Effector memory CD4-positive, alpha-beta T cell (primary cell): ENCODE measurements at regions not wholly inside any gene's neighbourhood (a gene's known extent, or its start where the extent isn't known, plus 50 kb on each side); places are given as distances from the start of the nearest gene placed in this dataset.

Source experiments
- DNase-seq, 3 donors: peaks; one replicate each; pipeline ENCODE4 v3.0.0-alpha.2; 2020
- H3K27ac ChIP-seq: 2 replicates; pipeline ENCODE4 v1.7.0; 2013; ENCODE audit warnings: mild to moderate bottlenecking, low read length, moderate library complexity; ENCODE audit not compliant: insufficient read depth, poor library complexity, severe bottlenecking
- H3K27me3 ChIP-seq: replicated peaks from 2 replicates; pipeline ENCODE4 v1.7.0; 2013; ENCODE audit warnings: mild to moderate bottlenecking, low read length; ENCODE audit not compliant: insufficient read depth, control insufficient read depth, poor library complexity, severe bottlenecking
- H3K36me3 ChIP-seq: 2 replicates; pipeline ENCODE4 v1.7.0; 2013; ENCODE audit warnings: mild to moderate bottlenecking, low read length, moderate library complexity; ENCODE audit not compliant: control insufficient read depth, insufficient read depth
- H3K4me1 ChIP-seq: 2 replicates; pipeline ENCODE4 v1.7.0; 2013; ENCODE audit warnings: low read length, mild to moderate bottlenecking; ENCODE audit not compliant: control insufficient read depth, insufficient read depth, poor library complexity, severe bottlenecking
- H3K4me3 ChIP-seq: 2 replicates; pipeline ENCODE4 v1.7.0; 2013; ENCODE audit warnings: low read length, low read depth, mild to moderate bottlenecking; ENCODE audit not compliant: insufficient read depth, poor library complexity, severe bottlenecking
- H3K9me3 ChIP-seq: 2 replicates; pipeline ENCODE4 v1.7.0; 2013; ENCODE audit warnings: mild to moderate bottlenecking, low read length, moderate library complexity; ENCODE audit not compliant: control insufficient read depth

GRCh38 chr14:30225176-30225575 is 297.5 kb upstream of the PRKD1 start:
- Histone ChIP-seq H3K4me1 (no peaks in the 10 kb centered on the region), H3K4me3 (no peak overlapping the region), H3K27me3 (no peaks in the 10 kb centered on the region), H3K36me3 (no peaks in the 10 kb centered on the region), H3K9me3 (no peaks in the 10 kb centered on the region), H3K27ac (no peak overlapping the region)
- no peak for DNase-seq

GRCh38 chr14:30227436-30227835 is 299.8 kb upstream of the PRKD1 start:
- no peaks in the 10 kb centered on the region for H3K4me1 ChIP-seq
- H3K27me3 ChIP-seq, result no peaks in the 10 kb centered on the region
- no peak overlapping the region for H3K4me3 ChIP-seq
- H3K36me3 ChIP-seq, result no peaks in the 10 kb centered on the region
- H3K27ac ChIP-seq, result no peak overlapping the region
- H3K9me3 ChIP-seq, result no peaks in the 10 kb centered on the region
- DNase-seq, result no peak

- Histone ChIP-seq H3K4me3 (no peak overlapping the region), H3K27ac (no peak overlapping the region)
- DNase-seq, result no peak
Measured at GRCh38 chr14:30227876-30228275, 300.2 kb upstream of the PRKD1 start.

GRCh38 chr14:30230719-30231118 is 303.1 kb upstream of the PRKD1 start:
- H3K27me3 ChIP-seq, result no peaks in the 10 kb centered on the region
- no peaks in the 10 kb centered on the region for H3K36me3 ChIP-seq
- no peaks in the 10 kb centered on the region for H3K9me3 ChIP-seq
- DNase-seq, result no peak
- no peak overlapping the region for H3K4me3 ChIP-seq
- H3K4me1 ChIP-seq, result no peaks in the 10 kb centered on the region
- H3K27ac ChIP-seq, result no peak overlapping the region

More at GRCh38 chr14:30227876-30228275, 300.2 kb upstream of the PRKD1 start:
- no peaks in the 10 kb centered on the region for H3K4me1 ChIP-seq
- H3K9me3 ChIP-seq, result no peaks in the 10 kb centered on the region
- no peaks in the 10 kb centered on the region for H3K36me3 ChIP-seq
- no peaks in the 10 kb centered on the region for H3K27me3 ChIP-seq

DNA sequence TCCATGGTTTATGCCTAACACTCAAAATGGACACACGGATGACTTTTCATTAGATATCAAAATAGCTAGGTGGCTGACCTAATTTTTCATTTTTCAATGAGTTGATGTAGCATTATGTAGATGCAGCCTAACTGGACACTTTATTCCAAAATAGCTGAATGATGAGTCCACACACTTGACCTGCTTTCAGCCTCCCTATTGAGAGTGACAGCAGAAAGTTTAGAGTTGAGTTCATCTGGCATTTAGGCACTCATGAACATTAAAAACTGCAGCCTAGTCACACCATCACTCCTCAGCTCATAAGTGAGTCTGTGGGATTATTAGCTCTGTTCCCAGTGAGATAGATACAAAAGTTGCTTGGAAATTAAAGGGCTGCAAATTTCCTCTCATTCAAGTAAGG is 307.3 kb upstream of the PRKD1 start:
- Histone ChIP-seq H3K4me3 (no peak overlapping the region), H3K4me1 (no peaks in the 10 kb centered on the region), H3K9me3 (no peaks in the 10 kb centered on the region), H3K27ac (no peak overlapping the region), H3K27me3 (no peaks in the 10 kb centered on the region), H3K36me3 (no peaks in the 10 kb centered on the region)
- no peak for DNase-seq

DNA sequence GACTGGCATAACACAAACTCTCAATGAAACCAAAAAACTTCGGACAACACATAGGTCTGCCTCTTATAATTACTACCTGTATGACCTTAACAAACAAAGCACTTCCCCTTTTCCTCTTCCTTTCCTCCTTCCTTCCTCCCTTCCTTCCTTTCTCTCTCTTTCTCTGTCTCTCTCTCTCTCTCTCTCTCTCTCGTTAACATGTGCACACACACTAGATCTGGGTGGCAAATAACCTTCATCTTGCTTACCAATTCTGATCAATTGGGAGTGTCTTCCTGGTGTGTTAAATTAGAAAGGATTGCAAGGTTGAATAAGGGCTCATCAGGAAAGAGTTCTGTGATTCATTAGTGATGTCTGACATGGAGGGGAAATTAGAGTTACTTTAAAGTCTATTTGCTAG is 307.8 kb upstream of the PRKD1 start:
- Histone ChIP-seq H3K27me3 (no peaks in the 10 kb centered on the region), H3K4me3 (no peak overlapping the region), H3K4me1 (no peaks in the 10 kb centered on the region), H3K27ac (no peak overlapping the region), H3K36me3 (no peaks in the 10 kb centered on the region), H3K9me3 (no peaks in the 10 kb centered on the region)
- DNase-seq, result no peak

GRCh38 chr14:30238936-30239335 is 311.3 kb upstream of the PRKD1 start:
- Histone ChIP-seq H3K36me3 (no peaks in the 10 kb centered on the region), H3K9me3 (no peaks in the 10 kb centered on the region)

DNA sequence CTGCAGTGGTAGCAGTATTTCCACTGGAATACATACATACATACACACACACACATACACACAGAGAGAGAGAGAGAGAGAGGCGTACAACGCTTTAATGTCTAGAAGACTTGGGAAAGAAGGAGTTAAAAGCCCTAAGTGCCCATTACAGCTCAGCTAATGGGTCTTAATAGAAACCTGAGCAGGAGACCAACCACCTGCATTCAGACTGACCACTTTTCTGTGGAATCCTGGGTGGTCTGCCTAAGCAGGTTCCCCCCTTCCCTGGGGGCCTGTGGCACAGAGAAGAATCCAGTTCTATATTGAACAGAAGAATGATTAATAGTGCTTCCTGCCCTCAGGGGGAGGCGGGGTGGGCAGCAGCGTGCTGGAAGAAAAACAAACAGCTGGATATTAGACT is 312.4 kb upstream of the PRKD1 start:
- no peak for DNase-seq
- no peak overlapping the region for H3K4me3 ChIP-seq
- no peaks in the 10 kb centered on the region for H3K36me3 ChIP-seq
- H3K27ac ChIP-seq, result no peak overlapping the region
- H3K4me1 ChIP-seq, result no peaks in the 10 kb centered on the region
- H3K9me3 ChIP-seq, result no peaks in the 10 kb centered on the region
- no peaks in the 10 kb centered on the region for H3K27me3 ChIP-seq

More at GRCh38 chr14:30238936-30239335, 311.3 kb upstream of the PRKD1 start:
- Histone ChIP-seq H3K27ac (no peak overlapping the region), H3K4me3 (no peak overlapping the region), H3K4me1 (no peaks in the 10 kb centered on the region), H3K27me3 (no peaks in the 10 kb centered on the region)
- DNase-seq, result no peak

DNA sequence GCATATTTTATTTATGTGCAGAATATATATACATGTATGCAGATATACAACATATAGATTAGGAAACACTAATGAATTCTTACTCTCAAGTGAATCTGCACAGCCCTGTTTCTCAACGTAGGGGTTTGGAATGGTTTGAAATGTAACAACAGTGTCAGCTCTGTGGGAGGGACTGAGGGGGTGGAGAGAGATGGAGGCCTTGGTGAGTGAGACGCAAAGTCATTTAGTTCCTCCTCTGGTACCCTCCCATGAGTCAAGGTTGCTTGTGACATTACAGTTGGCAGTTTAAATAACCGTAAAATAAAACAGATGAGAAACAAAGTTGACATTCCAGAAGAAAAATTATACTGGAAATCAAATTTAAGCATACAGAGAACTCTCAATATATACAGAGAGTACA is 313.0 kb upstream of the PRKD1 start:
- H3K27ac ChIP-seq, result no peak overlapping the region
- no peak for DNase-seq
- no peaks in the 10 kb centered on the region for H3K4me1 ChIP-seq
- H3K27me3 ChIP-seq, result no peaks in the 10 kb centered on the region
- H3K36me3 ChIP-seq, result no peaks in the 10 kb centered on the region
- no peak overlapping the region for H3K4me3 ChIP-seq
- no peaks in the 10 kb centered on the region for H3K9me3 ChIP-seq

GRCh38 chr14:30242744-30243143 is 315.1 kb upstream of the PRKD1 start:
- DNase-seq, result no peak
- Histone ChIP-seq H3K4me3 (no peak overlapping the region), H3K4me1 (no peaks in the 10 kb centered on the region), H3K36me3 (no peaks in the 10 kb centered on the region), H3K27ac (no peak overlapping the region), H3K27me3 (no peaks in the 10 kb centered on the region), H3K9me3 (no peaks in the 10 kb centered on the region)

DNA sequence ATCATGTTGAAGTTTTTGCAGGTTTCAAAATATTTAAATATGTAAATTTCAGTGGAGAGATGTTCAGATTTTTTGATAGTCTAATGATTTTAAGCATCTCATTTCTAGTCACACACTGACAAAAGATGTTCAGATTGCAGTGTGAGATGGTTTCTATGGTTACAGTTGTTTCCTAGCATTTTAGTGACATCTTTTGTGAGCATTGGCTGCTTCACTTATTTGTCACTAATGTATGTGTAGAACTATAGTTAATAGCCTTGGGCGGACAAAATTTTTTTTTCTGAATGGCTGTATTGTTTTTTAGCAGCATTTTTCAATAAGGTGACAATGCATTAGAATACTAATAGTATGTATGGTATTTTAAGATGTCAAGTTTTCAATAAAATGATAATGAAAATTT is 315.6 kb upstream of the PRKD1 start:
- Histone ChIP-seq H3K36me3 (no peaks in the 10 kb centered on the region), H3K4me1 (no peaks in the 10 kb centered on the region), H3K9me3 (no peaks in the 10 kb centered on the region), H3K27ac (no peak overlapping the region), H3K27me3 (no peaks in the 10 kb centered on the region), H3K4me3 (no peak overlapping the region)
- no peak for DNase-seq
